ENCODE measurements at regions not wholly inside any gene's neighbourhood (a gene's known extent, or its start where the extent isn't known, plus 50 kb on each side); places are given as distances from the start of the nearest gene placed in this dataset.

DNA sequence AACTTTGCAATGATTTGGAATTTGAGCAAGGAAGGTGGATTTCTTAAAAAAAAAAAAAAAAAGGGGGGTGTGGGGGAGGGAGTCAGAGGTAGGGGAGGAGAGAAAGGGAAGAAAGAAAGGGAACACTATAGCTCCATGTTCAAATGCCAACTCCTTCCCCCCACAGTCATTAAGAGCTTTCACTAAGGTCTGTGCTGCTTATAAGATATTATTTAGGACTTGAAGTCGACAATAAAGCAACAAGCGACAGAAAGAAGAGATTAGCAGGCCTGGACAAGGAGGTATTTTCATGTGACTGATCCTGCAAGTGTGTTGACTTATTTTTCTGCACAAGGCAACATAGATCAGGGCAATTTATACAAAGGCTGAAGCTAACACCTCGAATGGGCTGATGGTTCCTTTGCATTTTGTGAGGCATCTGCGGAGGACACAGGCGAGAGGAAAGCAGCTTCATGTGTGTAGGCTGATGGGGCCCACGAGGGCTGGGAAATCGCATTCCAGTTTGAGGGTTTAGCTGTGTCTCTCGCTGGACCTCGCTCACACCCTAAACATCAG lies 382.0 kb downstream of the SOX11 start:
- H3K9me3 Mint-ChIP-seq (ENCODE audit: unreplicated experiment): no peaks in the 10 kb centered on the region
- H3K4me3 Mint-ChIP-seq (ENCODE audit: unreplicated experiment): no peak overlapping the region
- no peak overlapping the region for H3K27ac Mint-ChIP-seq (ENCODE audit: low read depth, unreplicated experiment)
- DNase-seq (ENCODE audit: unreplicated experiment): no peak
- TF ChIP-seq, protein P1, sequence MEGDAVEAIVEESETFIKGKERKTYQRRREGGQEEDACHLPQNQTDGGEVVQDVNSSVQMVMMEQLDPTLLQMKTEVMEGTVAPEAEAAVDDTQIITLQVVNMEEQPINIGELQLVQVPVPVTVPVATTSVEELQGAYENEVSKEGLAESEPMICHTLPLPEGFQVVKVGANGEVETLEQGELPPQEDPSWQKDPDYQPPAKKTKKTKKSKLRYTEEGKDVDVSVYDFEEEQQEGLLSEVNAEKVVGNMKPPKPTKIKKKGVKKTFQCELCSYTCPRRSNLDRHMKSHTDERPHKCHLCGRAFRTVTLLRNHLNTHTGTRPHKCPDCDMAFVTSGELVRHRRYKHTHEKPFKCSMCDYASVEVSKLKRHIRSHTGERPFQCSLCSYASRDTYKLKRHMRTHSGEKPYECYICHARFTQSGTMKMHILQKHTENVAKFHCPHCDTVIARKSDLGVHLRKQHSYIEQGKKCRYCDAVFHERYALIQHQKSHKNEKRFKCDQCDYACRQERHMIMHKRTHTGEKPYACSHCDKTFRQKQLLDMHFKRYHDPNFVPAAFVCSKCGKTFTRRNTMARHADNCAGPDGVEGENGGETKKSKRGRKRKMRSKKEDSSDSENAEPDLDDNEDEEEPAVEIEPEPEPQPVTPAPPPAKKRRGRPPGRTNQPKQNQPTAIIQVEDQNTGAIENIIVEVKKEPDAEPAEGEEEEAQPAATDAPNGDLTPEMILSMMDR (IDR thresholded peaks at IDR 0.05; ENCODE audit: unreplicated experiment): no peak
- POLR2A ChIA-PET: interaction anchor here (0.5 kb wide), 1 partner anchor 26 kb away, joined by 3 read pairs; no protein-coding TSS in a partner anchor
- BruUV-seq (replicated peaks): no TSS peak
- H3K27me3 Mint-ChIP-seq (ENCODE audit: insufficient read depth, unreplicated experiment): no peaks in the 10 kb centered on the region
- CTCF ChIA-PET: no interaction called here
- H3K4me1 Mint-ChIP-seq (ENCODE audit: insufficient read depth, unreplicated experiment): peaks cover 17% of the 10 kb centered on the region
- intact Hi-C loops (cut with micrococcal nuclease): no loop called here
- H3K36me3 Mint-ChIP-seq (ENCODE audit: insufficient read depth, unreplicated experiment): no peaks in the 10 kb centered on the region

DNA sequence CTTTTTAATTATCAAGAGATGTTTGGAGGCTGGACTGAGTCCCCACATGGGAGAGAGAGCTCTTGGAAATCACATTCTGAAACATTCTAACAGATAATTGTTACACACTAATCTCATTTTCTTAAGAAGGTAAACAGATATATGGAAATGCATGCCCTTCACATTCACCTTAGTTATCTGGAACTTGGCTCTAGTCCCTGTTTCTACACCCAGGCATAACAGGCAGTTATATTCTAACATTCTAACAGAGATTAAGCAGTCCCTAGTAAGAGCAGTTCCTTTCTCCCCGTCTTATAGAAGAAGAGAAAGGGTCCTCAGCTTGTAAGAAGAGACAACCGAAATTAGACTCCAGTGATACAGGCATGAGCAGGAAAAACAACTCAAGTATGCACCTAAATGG lies 385.4 kb downstream of the SOX11 start:
- Mint-ChIP-seq H3K9me3 (ENCODE audit: unreplicated experiment) (no peaks in the 10 kb centered on the region), H3K4me3 (ENCODE audit: unreplicated experiment) (no peak overlapping the region), H3K36me3 (ENCODE audit: insufficient read depth, unreplicated experiment) (no peaks in the 10 kb centered on the region), H3K27me3 (ENCODE audit: insufficient read depth, unreplicated experiment) (no peaks in the 10 kb centered on the region), H3K4me1 (ENCODE audit: insufficient read depth, unreplicated experiment) (peaks cover 19% of the 10 kb centered on the region), H3K27ac (ENCODE audit: low read depth, unreplicated experiment) (no peak overlapping the region)
- no peak for DNase-seq (ENCODE audit: unreplicated experiment)
- CTCF ChIA-PET: interaction anchor here (0.6 kb wide), 1 partner anchor 672 kb away, joined by 4 read pairs; no protein-coding TSS in a partner anchor
- intact Hi-C loops (cut with micrococcal nuclease): no loop called here
- POLR2A ChIA-PET: no interaction called here
- BruUV-seq (replicated peaks): no TSS peak
- TF ChIP-seq, protein P1 (IDR thresholded peaks at IDR 0.05; ENCODE audit: unreplicated experiment): no peak

DNA sequence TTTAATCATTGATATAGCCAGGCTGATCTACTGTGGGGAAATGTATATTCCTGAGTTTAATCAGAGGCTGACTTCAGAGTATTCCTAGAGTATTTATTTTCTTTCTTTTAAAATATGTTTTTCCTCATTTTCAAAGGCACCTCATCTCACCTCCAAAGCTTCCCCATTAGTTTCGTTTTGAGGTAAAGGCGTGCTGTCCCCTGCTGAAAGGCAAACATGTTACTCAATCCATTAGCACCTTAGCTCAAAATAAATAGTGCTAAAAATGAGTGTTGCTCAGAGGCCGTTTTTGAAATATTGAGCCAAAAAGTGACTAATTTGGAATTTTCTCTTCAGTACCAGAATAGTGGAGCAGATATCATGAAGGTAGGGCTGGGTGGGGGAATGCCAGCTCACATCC lies 386.2 kb downstream of the SOX11 start:
- intact Hi-C loops (cut with micrococcal nuclease): no loop called here
- BruUV-seq (replicated peaks): no TSS peak
- Mint-ChIP-seq H3K27me3 (ENCODE audit: insufficient read depth, unreplicated experiment) (no peaks in the 10 kb centered on the region), H3K27ac (ENCODE audit: low read depth, unreplicated experiment) (no peak overlapping the region), H3K4me1 (ENCODE audit: insufficient read depth, unreplicated experiment) (peaks cover 19% of the 10 kb centered on the region), H3K9me3 (ENCODE audit: unreplicated experiment) (no peaks in the 10 kb centered on the region), H3K4me3 (ENCODE audit: unreplicated experiment) (no peak overlapping the region), H3K36me3 (ENCODE audit: insufficient read depth, unreplicated experiment) (no peaks in the 10 kb centered on the region)
- ChIA-PET CTCF (interaction anchor here (0.7 kb wide), 1 partner anchor 520 kb away, joined by 3 read pairs; no protein-coding TSS in a partner anchor), POLR2A (interaction anchor here (0.8 kb wide), 1 partner anchor 13 kb away, joined by 4 read pairs; no protein-coding TSS in a partner anchor)
- DNase-seq (ENCODE audit: unreplicated experiment): no peak
- TF ChIP-seq, protein P1 (IDR thresholded peaks at IDR 0.05; ENCODE audit: unreplicated experiment): no peak

DNA sequence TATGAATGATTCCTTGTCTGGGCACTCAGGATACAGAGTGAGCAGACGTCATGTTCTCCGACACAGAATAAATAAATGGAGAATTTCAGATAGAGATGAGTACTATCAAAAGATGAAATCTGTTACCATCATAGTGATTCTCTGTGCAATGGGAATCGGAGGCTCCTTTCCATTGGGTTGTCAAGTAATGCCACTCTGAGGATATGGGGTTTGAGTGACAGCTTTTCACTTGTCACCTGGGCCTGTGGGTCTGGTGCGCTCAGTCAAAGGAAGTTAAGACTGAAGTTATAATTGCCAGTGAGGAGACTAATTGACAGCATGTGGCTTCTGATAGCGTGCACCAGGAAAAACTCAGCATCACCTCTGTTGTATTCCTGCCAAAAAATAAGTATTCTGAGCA lies 387.2 kb downstream of the SOX11 start:
- ChIA-PET CTCF (interaction anchor here (0.7 kb wide), 1 partner anchor 519 kb away, joined by 3 read pairs; no protein-coding TSS in a partner anchor), POLR2A (no interaction called here)
- H3K27me3 Mint-ChIP-seq (ENCODE audit: insufficient read depth, unreplicated experiment): no peaks in the 10 kb centered on the region
- H3K36me3 Mint-ChIP-seq (ENCODE audit: insufficient read depth, unreplicated experiment): no peaks in the 10 kb centered on the region
- DNase-seq (ENCODE audit: unreplicated experiment): no peak
- no peaks in the 10 kb centered on the region for H3K9me3 Mint-ChIP-seq (ENCODE audit: unreplicated experiment)
- intact Hi-C loops (cut with micrococcal nuclease): no loop called here
- TF ChIP-seq, protein P1 (IDR thresholded peaks at IDR 0.05; ENCODE audit: unreplicated experiment): no peak
- no TSS peak for BruUV-seq (replicated peaks)
- no peak overlapping the region for H3K27ac Mint-ChIP-seq (ENCODE audit: low read depth, unreplicated experiment)
- H3K4me1 Mint-ChIP-seq (ENCODE audit: insufficient read depth, unreplicated experiment): peaks cover 19% of the 10 kb centered on the region
- no peak overlapping the region for H3K4me3 Mint-ChIP-seq (ENCODE audit: unreplicated experiment)

All from MCF 10A (cell line).